ENCODE measurements at regions not wholly inside any gene's neighbourhood (a gene's known extent, or its start where the extent isn't known, plus 50 kb on each side); places are given as distances from the start of the nearest gene placed in this dataset.

DNA sequence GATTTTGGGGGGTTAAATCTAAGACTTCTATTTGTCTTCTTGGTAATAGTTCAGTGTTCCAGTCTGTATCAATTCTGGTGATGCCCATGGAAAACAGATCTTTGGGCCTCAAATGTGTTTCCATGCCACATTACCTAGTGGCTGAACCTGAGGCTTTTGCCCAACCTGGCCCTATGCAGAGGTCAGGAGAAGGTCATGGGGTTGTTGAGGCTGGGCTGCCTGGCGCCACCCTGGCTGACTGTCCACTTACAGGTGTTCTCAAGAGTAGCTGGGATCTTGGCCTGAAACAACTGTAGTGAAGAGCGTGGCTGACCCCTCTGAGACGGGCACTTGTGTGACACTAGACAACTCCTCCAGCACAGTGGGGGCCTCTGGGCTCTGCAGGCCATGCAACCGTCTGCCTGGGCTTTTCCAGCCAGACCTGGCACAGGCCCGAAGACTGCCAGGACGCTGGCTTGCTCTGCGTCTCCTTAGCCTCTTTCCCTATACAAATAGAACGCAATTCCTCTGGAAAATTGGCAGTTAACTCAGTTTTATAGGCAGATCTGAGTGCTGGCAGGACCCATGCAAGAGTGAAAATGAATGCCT is 127.8 kb downstream of the TRIM43 start:
- H3K27ac Mint-ChIP-seq = no peak overlapping the region

More for the DNA sequence above, 127.8 kb downstream of the TRIM43 start:
- no peak for DNase-seq
- H4K5ac ChIP-seq (ENCODE audit: insufficient read length, low read depth, low read length) = no peak overlapping the region
- H3K27ac ChIP-seq (ENCODE audit: insufficient read length, low read depth, low read length) = no peak overlapping the region
- H3K23ac ChIP-seq (ENCODE audit: insufficient read length, low read depth, low read length) = no peak overlapping the region
- H3K4me2 ChIP-seq (ENCODE audit: insufficient read depth, insufficient read length, low read length) = no peak overlapping the region
- peaks cover 8% of the 10 kb centered on the region for H3K27me3 Mint-ChIP-seq (ENCODE audit: low read depth)
- no peak overlapping the region for H2BK5ac ChIP-seq (ENCODE audit: insufficient read length, low read length)
- no peak overlapping the region for H2BK12ac ChIP-seq (ENCODE audit: insufficient read length, low read depth, low read length)
- no peak overlapping the region for H2BK120ac ChIP-seq (ENCODE audit: low read depth, low read length, poor library complexity, severe bottlenecking)
- H3K9me3 Mint-ChIP-seq = peaks cover 0 to 54% of the 10 kb centered on the region in 2 experiments; a peak in 2 of 5 replicates
- H3K79me2 ChIP-seq (ENCODE audit: insufficient read depth, low read length) = no peaks in the 10 kb centered on the region
- no peak overlapping the region for H2BK15ac ChIP-seq (ENCODE audit: low read depth, low read length)
- H2AFZ ChIP-seq (ENCODE audit: low read length) = no peak overlapping the region
- no peaks in the 10 kb centered on the region for H4K20me1 ChIP-seq (ENCODE audit: control insufficient read depth, insufficient read depth, insufficient read length)
- H3K14ac ChIP-seq (ENCODE audit: insufficient read depth, low read length) = no peak overlapping the region
- H3K56ac ChIP-seq (ENCODE audit: insufficient read length, low read depth, low read length) = no peak overlapping the region
- no peaks in the 10 kb centered on the region for H3K79me1 ChIP-seq (ENCODE audit: insufficient read depth, low read depth, low read length, poor library complexity, severe bottlenecking)
- no peaks in the 10 kb centered on the region for H3K4me1 ChIP-seq (ENCODE audit: insufficient read depth, low read length)
- H4K91ac ChIP-seq (ENCODE audit: insufficient read length, low read depth, low read length) = no peak overlapping the region
- H2BK20ac ChIP-seq (ENCODE audit: low read depth, low read length, poor library complexity, severe bottlenecking) = no peak overlapping the region
- H3K9ac ChIP-seq (ENCODE audit: extremely low read depth, insufficient read length, low read length) = no peak overlapping the region
- no peak overlapping the region for H3T11ph ChIP-seq (ENCODE audit: low read length)
- H3K23me2 ChIP-seq (ENCODE audit: insufficient read length, low read depth, low read length, poor library complexity, severe bottlenecking) = no peaks in the 10 kb centered on the region
- H2AK5ac ChIP-seq (ENCODE audit: insufficient read length, low read length) = no peak overlapping the region
- no peaks in the 10 kb centered on the region for H3K4me1 Mint-ChIP-seq
- H3K9me3 ChIP-seq (ENCODE audit: control insufficient read depth, low read depth, low read length) = no peaks in the 10 kb centered on the region
- no CpG with 5 or more reads among the region's 8 CpGs for WGBS (ENCODE audit: extremely low coverage, insufficient read length, low lambda C conversion rate)
- TF ChIP-seq, protein P1, sequence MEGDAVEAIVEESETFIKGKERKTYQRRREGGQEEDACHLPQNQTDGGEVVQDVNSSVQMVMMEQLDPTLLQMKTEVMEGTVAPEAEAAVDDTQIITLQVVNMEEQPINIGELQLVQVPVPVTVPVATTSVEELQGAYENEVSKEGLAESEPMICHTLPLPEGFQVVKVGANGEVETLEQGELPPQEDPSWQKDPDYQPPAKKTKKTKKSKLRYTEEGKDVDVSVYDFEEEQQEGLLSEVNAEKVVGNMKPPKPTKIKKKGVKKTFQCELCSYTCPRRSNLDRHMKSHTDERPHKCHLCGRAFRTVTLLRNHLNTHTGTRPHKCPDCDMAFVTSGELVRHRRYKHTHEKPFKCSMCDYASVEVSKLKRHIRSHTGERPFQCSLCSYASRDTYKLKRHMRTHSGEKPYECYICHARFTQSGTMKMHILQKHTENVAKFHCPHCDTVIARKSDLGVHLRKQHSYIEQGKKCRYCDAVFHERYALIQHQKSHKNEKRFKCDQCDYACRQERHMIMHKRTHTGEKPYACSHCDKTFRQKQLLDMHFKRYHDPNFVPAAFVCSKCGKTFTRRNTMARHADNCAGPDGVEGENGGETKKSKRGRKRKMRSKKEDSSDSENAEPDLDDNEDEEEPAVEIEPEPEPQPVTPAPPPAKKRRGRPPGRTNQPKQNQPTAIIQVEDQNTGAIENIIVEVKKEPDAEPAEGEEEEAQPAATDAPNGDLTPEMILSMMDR (conservative IDR thresholded peaks at IDR 0.05) = no peak
- H3K27me3 ChIP-seq (ENCODE audit: insufficient read depth, low read length) = no peaks in the 10 kb centered on the region
- no peak overlapping the region for H3K4ac ChIP-seq (ENCODE audit: low read depth, low read length)
- H3K18ac ChIP-seq (ENCODE audit: insufficient read length, low read depth, low read length) = no peak overlapping the region
- no peaks in the 10 kb centered on the region for H3K36me3 Mint-ChIP-seq (ENCODE audit: insufficient read depth in 1 of 3, low read depth in 3 of 3)
- no peak overlapping the region for H3K4me3 Mint-ChIP-seq
- H4K8ac ChIP-seq (replicated peaks; ENCODE audit: insufficient read length, low read depth, low read length) = no peak overlapping the region
